GM21723 (cell line): ENCODE measurements at regions not wholly inside any gene's neighbourhood (a gene's known extent, or its start where the extent isn't known, plus 50 kb on each side); places are given as distances from the start of the nearest gene placed in this dataset.

ENCODE experiments used
- ATAC-seq: cut with Tn5 transposase; IDR thresholded peaks from one replicate; pipeline ENCODE4 v1.9.1; 2021; ENCODE audit warnings: mild to moderate bottlenecking, moderate library complexity; ENCODE audit not compliant: unreplicated experiment

GRCh38 chr15:39165020-39165706 lies 415.7 kb upstream of the THBS1 start:
- ATAC-seq: no peak

- no peak for ATAC-seq
Observed at GRCh38 chr15:39167164-39168058, 413.5 kb upstream of the THBS1 start.

- no peak for ATAC-seq
Observed at GRCh38 chr15:39171944-39172368, 408.9 kb upstream of the THBS1 start.

GRCh38 chr15:39172380-39173281 lies 408.2 kb upstream of the THBS1 start:
- ATAC-seq: no peak

GRCh38 chr15:39173426-39173825 lies 407.5 kb upstream of the THBS1 start:
- no peak for ATAC-seq

GRCh38 chr15:39174332-39174731 lies 406.5 kb upstream of the THBS1 start:
- ATAC-seq: no peak

GRCh38 chr15:39176030-39176429 lies 404.8 kb upstream of the THBS1 start:
- ATAC-seq: no peak

GRCh38 chr15:39177561-39177960 lies 403.3 kb upstream of the THBS1 start:
- ATAC-seq: no peak

GRCh38 chr15:39180030-39180429 lies 400.8 kb upstream of the THBS1 start:
- no peak for ATAC-seq

- ATAC-seq: no peak
Observed at GRCh38 chr15:39180483-39180933, 400.4 kb upstream of the THBS1 start.

GRCh38 chr15:39181056-39181747 lies 399.7 kb upstream of the THBS1 start:
- ATAC-seq: no peak

- no peak for ATAC-seq
Observed at GRCh38 chr15:39181940-39182339, 398.9 kb upstream of the THBS1 start.

GRCh38 chr15:39183164-39183881 lies 397.6 kb upstream of the THBS1 start:
- ATAC-seq: no peak

- no peak for ATAC-seq
Observed at GRCh38 chr15:39184701-39185390, 396.0 kb upstream of the THBS1 start.

GRCh38 chr15:39188314-39188713 lies 392.6 kb upstream of the THBS1 start:
- no peak for ATAC-seq

- ATAC-seq: no peak
Observed at GRCh38 chr15:39188930-39189329, 391.9 kb upstream of the THBS1 start.

- ATAC-seq: no peak
Observed at GRCh38 chr15:39191871-39192291, 389.0 kb upstream of the THBS1 start.

- ATAC-seq: no peak
Observed at GRCh38 chr15:39192351-39192750, 388.5 kb upstream of the THBS1 start.

GRCh38 chr15:39192979-39193560 lies 387.8 kb upstream of the THBS1 start:
- no peak for ATAC-seq
